ENCODE measurements at regions not wholly inside any gene's neighbourhood (a gene's known extent, or its start where the extent isn't known, plus 50 kb on each side); places are given as distances from the start of the nearest gene placed in this dataset.
"Not testable (repeated sequence)": the region's sequence is repeated elsewhere in the genome, so short reads cannot be mapped to it uniquely, and the experiment has no call there.

GRCh38 chr6:90456997-90457866 is 129.6 kb downstream of the MAP3K7 start:
- not testable (repeated sequence) for TF ChIP-seq CTCF (IDR thresholded peaks at IDR 0.05; ENCODE audit: insufficient read depth, low read length); POLR2AphosphoS5 (IDR thresholded peaks at IDR 0.05; ENCODE audit: low read depth); REST (IDR thresholded peaks at IDR 0.05; ENCODE audit: insufficient replicate concordance, low read depth); GABPA (IDR thresholded peaks at IDR 0.05; ENCODE audit: low read depth)
